ELR (cell line): ENCODE measurements at regions not wholly inside any gene's neighbourhood (a gene's known extent, or its start where the extent isn't known, plus 50 kb on each side); places are given as distances from the start of the nearest gene placed in this dataset.
A peak's percentile ranks its signal among the peaks of the same experiment; 100 is the strongest.

Source experiments
- DNase-seq: peaks from one replicate; pipeline ENCODE4 v3.0.0-alpha.2; 2015; ENCODE audit warnings: low read depth

GRCh38 chr15:77713281-77713680 is 80.6 kb upstream of the LINGO1 start:
- DNase-seq: no peak

- DNase-seq: no peak
Observed at GRCh38 chr15:77712438-77712837, 79.7 kb upstream of the LINGO1 start.

- no peak for DNase-seq
Observed at GRCh38 chr15:77710637-77711036, 77.9 kb upstream of the LINGO1 start.

DNA sequence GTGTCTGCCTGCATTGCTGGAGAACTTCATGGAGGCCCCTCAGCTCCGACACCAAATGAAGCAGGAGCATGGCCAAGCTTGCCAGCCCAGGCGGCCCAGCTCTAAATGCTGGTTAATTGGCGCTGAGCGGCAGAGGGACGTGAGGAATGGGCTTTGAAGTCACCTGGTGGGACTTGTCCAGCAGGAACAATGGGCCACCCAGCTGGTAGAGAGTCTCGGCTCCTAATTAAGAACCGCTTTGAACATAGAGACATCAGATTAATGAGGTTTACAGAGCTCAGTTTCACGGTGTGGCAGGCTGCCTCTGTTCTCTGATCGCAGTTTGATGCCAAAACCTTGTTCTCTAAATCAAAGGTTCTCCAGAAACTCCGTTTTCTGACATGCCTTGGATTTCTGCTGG is 77.5 kb upstream of the LINGO1 start:
- DNase-seq: no peak

DNA sequence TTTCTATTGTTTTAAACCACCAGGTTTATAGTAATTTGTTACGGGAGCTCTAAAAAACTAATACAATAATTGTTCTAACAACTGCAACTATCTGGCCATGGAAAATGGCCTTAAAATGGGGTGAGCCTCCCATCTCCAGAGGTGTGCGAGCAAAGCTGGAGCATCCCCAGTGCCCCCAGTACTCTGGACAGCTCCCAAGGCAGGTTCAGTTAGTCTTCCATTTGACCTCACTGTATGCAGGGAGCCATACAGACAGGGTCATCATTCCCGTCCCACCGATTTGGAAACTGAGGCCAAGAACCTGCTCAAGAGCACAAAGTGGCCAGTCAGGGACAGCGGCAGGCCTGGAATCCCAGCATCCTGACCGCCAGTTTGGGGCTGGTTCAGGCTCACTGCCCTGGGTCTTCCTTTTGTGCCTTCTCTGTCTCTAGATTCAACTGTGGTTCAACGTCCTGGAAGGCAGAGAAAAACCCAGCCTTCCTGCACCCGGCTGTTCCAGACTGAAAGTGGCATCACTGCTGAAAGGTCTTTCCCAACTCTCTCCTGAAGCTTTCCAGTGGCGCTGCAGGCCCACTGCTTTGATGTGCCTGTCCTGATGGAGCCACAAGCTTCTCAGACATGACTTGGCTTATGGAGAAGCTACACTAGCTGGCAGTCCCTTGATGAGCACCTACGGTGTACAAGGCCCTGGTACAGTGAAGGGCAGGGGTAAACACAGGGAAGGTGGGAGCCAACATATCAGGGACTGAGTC is 76.6 kb upstream of the LINGO1 start:
- DNase-seq: no peak

- no peak for DNase-seq
Observed at GRCh38 chr15:77706482-77707244, 74.0 kb upstream of the LINGO1 start.

DNA sequence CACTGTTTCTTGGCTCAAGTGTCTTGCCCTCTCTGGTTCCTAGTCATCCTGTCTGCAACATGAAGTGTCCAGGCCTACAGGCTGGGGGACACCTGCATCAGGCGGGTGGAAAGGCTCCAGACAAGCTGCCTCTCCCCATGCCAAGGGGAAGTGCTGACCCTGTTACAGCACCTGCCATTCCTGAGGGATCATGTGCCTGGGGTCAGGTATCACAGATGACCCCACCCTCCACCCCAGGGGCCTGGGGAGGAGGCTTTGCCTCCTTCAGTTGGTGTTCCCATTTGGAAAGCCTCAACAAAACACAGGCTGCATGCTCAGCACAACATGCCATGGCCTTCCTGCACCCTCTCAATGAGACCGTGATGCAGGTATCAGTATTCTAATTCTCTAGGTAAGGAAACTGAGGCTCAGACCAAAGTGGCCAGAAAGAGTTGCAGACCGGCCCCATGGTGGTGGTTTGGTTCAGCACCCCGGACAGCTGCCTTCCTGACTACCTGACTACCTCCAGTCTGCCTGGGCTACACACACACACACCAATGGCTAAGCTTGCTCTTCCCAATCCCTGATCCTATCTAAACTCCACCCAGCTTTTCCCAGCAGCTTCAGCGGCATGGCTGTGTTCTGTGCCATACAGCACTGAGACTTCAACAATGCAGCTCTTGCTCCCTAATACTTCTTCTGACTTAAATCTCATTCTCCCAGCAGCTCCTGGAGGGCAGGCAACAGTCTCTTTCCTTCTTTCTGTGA is 69.7 kb upstream of the LINGO1 start:
- peak; percentile 16 for DNase-seq

GRCh38 chr15:77698481-77698880 is 65.8 kb upstream of the LINGO1 start:
- DNase-seq: no peak

DNA sequence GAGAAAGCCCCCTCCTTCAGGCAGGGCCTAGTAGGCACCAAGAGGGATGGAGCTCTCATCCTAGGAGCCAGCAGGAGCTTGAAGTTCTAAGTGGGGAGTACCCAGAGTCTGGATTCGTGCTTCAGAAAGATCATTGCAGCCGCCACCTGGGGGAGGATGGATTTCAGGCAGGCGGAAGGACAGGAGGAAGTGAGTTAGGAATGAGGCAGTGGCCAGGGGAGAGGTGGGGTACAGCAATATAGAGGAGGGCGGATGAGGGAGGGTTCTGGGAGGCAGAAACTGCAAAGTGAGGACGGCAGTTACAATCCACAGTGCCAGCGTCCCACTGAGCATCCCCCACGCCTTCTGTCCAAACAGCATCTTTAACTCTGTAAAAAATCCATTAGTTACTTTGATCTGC is 65.2 kb upstream of the LINGO1 start:
- DNase-seq: no peak

GRCh38 chr15:77696871-77697270 is 64.2 kb upstream of the LINGO1 start:
- DNase-seq: no peak

- DNase-seq: no peak
Observed at GRCh38 chr15:77695961-77696582, 63.4 kb upstream of the LINGO1 start.

DNA sequence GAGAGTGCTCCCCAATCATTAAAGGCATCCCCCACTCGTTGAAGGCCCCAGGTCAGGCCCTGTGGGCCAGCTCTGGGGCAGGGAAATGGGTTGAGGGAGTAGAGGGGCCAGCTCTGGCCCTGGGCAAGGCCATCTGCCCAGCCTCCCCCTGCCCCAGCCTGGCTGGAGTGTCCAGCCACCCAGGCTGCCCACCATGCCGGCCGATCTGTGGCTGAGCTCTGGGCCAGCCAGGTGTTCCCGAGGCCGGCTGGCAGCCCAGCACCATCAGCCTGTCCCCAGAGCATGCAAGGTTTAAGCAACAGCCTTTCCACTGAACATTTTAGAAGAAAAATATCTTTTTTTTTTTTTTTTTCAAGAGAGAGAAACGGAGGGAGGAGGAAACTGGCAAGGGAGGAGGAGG is 62.8 kb upstream of the LINGO1 start:
- DNase-seq: no peak

DNA sequence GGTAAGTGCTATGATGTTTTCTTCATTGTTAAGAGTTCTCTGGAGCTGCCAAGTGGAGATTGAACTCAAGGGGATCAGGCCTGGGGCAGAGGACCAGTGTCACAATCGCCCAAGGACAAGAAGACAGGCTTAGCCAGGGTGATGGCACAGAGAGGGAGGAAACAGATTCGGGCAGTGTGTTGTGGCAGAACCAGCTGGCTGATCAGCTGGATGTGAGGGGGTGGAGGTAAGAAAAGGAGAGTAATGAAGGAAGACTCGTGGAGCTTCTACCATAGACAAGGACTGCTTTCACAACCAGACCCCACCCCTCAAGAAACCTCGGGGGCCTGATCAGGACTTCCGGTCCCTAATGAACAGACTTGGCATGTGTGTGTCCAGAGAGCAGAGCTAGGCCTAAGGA is 60.9 kb upstream of the LINGO1 start:
- DNase-seq: no peak

DNA sequence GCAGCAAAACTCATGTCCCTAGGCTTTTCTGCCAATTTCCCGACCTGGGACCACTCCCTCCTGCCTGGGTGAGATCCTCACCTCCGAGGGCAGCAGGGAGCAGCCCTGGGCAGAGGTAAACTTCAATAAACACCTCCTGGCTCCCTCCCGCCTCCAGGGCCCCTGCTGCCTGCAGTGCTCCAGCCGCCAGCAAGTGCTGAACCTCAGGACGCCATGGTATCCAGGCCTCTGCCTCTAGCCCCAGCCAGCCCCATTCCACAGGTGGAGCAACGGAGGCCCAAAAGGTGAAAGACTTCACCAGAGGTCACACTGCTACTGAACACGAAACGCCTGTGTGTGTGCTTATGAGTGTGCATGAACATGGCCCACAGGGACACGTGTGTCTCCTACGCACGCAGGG is 59.9 kb upstream of the LINGO1 start:
- no peak for DNase-seq

GRCh38 chr15:77691607-77692006 is 58.9 kb upstream of the LINGO1 start:
- DNase-seq: no peak

- DNase-seq: no peak
Observed at GRCh38 chr15:77689821-77690220, 57.1 kb upstream of the LINGO1 start.

GRCh38 chr15:77688693-77689092 is 56.0 kb upstream of the LINGO1 start:
- DNase-seq: no peak

GRCh38 chr15:77688266-77688665 is 55.6 kb upstream of the LINGO1 start:
- no peak for DNase-seq

DNA sequence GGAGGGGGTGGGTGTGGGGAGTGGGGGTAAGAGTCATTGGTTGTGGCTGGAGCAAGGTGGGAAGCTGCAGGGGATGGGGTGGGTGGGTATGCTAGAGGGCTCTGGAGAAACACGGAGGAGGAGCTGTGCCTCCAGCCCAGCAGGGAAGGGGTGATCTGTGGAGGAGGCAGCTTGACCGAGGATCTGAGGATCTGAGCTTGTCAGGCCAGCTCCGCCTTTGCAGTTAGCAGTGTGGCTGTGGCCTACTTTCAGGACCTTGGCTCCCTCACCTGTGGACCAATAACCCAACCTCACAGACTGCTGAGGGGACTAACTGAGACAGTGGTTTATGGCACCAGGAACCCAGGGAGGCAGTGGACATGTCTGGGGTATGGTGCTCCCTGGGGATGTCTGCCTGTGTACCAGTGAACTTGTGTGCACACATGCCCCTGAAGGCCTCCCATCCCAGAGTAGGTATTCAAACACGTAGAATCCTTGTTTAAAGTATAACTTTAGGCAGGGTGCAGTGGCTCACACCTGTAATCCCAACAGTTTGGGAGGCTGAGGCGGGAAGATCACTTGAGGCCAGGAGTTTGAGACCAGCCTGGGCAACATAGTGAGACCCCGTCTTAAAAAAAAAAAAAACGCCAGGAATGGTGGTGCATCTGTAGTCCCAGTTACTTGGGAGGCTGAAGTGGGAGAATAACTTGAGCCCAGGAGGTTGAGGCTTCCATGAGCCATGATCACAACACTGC is 52.5 kb upstream of the LINGO1 start:
- DNase-seq: no peak

- DNase-seq: no peak
Observed at GRCh38 chr15:77684341-77685081, 51.8 kb upstream of the LINGO1 start.

GRCh38 chr15:77682564-77682963 is 49.9 kb upstream of the LINGO1 start:
- DNase-seq: no peak
